ENCODE measurements at regions not wholly inside any gene's neighbourhood (a gene's known extent, or its start where the extent isn't known, plus 50 kb on each side); places are given as distances from the start of the nearest gene placed in this dataset.

GRCh38 chr10:83075016-83075814 is 1064.1 kb upstream of the GHITM start:
- no peak overlapping the region for H3K9ac ChIP-seq (ENCODE audit: low read depth, low read length, poor library complexity, severe bottlenecking)
- no peak overlapping the region for H3K4me2 ChIP-seq (ENCODE audit: low read depth, low read length, poor library complexity, severe bottlenecking)
- TF ChIP-seq EZH2phosphoT487 (IDR thresholded peaks at IDR 0.05; ENCODE audit: borderline replicate concordance): no peak
- TF ChIP-seq CTCF (conservative IDR thresholded peaks at IDR 0.05; ENCODE audit: low read length): no peak
- no peak overlapping the region for H2AFZ ChIP-seq (ENCODE audit: low read length)
- H3K27me3 ChIP-seq (ENCODE audit: insufficient read depth, low read length, poor library complexity, severe bottlenecking): no peaks in the 10 kb centered on the region
- no peaks in the 10 kb centered on the region for H3K4me1 ChIP-seq (ENCODE audit: insufficient read depth, low read length, poor library complexity, severe bottlenecking)
- no peaks in the 10 kb centered on the region for H3K9me3 ChIP-seq (ENCODE audit: insufficient read depth, low read depth, low read length)
- no peaks in the 10 kb centered on the region for H4K20me1 ChIP-seq (ENCODE audit: insufficient read depth, low read length, poor library complexity, severe bottlenecking)
- H3F3A ChIP-seq (ENCODE audit: low read depth): no peaks in the 10 kb centered on the region
- no peaks in the 10 kb centered on the region for H3K36me3 ChIP-seq (ENCODE audit: insufficient read depth, low read length)
- H3K4me3 ChIP-seq (ENCODE audit: low read length, poor library complexity, severe bottlenecking): no peak overlapping the region
- no peaks in the 10 kb centered on the region for H3K9me2 ChIP-seq (replicated peaks; ENCODE audit: low read depth, low read length)
- H3K79me2 ChIP-seq (ENCODE audit: insufficient read depth, low read length): no peaks in the 10 kb centered on the region

GRCh38 chr10:83075815-83076355 is 1063.4 kb upstream of the GHITM start:
- TF ChIP-seq CTCF (conservative IDR thresholded peaks at IDR 0.05; ENCODE audit: low read length) (no peak), EZH2phosphoT487 (IDR thresholded peaks at IDR 0.05; ENCODE audit: borderline replicate concordance) (no peak)
- Histone ChIP-seq H3K36me3 (ENCODE audit: insufficient read depth, low read length) (no peaks in the 10 kb centered on the region), H3K9me2 (replicated peaks; ENCODE audit: low read depth, low read length) (no peaks in the 10 kb centered on the region), H3K4me1 (ENCODE audit: insufficient read depth, low read length, poor library complexity, severe bottlenecking) (no peaks in the 10 kb centered on the region), H3K4me3 (ENCODE audit: low read length, poor library complexity, severe bottlenecking) (no peak overlapping the region), H4K20me1 (ENCODE audit: insufficient read depth, low read length, poor library complexity, severe bottlenecking) (no peaks in the 10 kb centered on the region), H3K27me3 (ENCODE audit: insufficient read depth, low read length, poor library complexity, severe bottlenecking) (no peaks in the 10 kb centered on the region), H2AFZ (ENCODE audit: low read length) (no peak overlapping the region), H3K9ac (ENCODE audit: low read depth, low read length, poor library complexity, severe bottlenecking) (no peak overlapping the region), H3K4me2 (ENCODE audit: low read depth, low read length, poor library complexity, severe bottlenecking) (no peak overlapping the region), H3F3A (ENCODE audit: low read depth) (no peaks in the 10 kb centered on the region), H3K9me3 (ENCODE audit: insufficient read depth, low read depth, low read length) (no peaks in the 10 kb centered on the region), H3K79me2 (ENCODE audit: insufficient read depth, low read length) (no peaks in the 10 kb centered on the region)

- no peaks in the 10 kb centered on the region for H3F3A ChIP-seq (ENCODE audit: low read depth)
- no peaks in the 10 kb centered on the region for H3K9me2 ChIP-seq (replicated peaks; ENCODE audit: low read depth, low read length)
- no peaks in the 10 kb centered on the region for H3K79me2 ChIP-seq (ENCODE audit: insufficient read depth, low read length)
- H3K4me1 ChIP-seq (ENCODE audit: insufficient read depth, low read length, poor library complexity, severe bottlenecking): no peaks in the 10 kb centered on the region
- H3K4me3 ChIP-seq (ENCODE audit: low read length, poor library complexity, severe bottlenecking): no peak overlapping the region
- H3K27me3 ChIP-seq (ENCODE audit: insufficient read depth, low read length, poor library complexity, severe bottlenecking): no peaks in the 10 kb centered on the region
- H3K9me3 ChIP-seq (ENCODE audit: insufficient read depth, low read depth, low read length): no peaks in the 10 kb centered on the region
- H3K36me3 ChIP-seq (ENCODE audit: insufficient read depth, low read length): no peaks in the 10 kb centered on the region
- H3K9ac ChIP-seq (ENCODE audit: low read depth, low read length, poor library complexity, severe bottlenecking): no peak overlapping the region
- no peak for TF ChIP-seq CTCF (conservative IDR thresholded peaks at IDR 0.05; ENCODE audit: low read length)
- no peak for TF ChIP-seq EZH2phosphoT487 (IDR thresholded peaks at IDR 0.05; ENCODE audit: borderline replicate concordance)
- no peak overlapping the region for H3K4me2 ChIP-seq (ENCODE audit: low read depth, low read length, poor library complexity, severe bottlenecking)
- no peaks in the 10 kb centered on the region for H4K20me1 ChIP-seq (ENCODE audit: insufficient read depth, low read length, poor library complexity, severe bottlenecking)
- no peak overlapping the region for H2AFZ ChIP-seq (ENCODE audit: low read length)
These were observed 1062.9 kb upstream of the GHITM start for GRCh38 chr10:83076443-83076842.

Measured in Loucy (cell line).